Skeletal muscle satellite cell (primary cell): ENCODE measurements at regions not wholly inside any gene's neighbourhood (a gene's known extent, or its start where the extent isn't known, plus 50 kb on each side); places are given as distances from the start of the nearest gene placed in this dataset.

Source experiments
- H3K27me3 ChIP-seq: 2 replicates; pipeline ENCODE4 v1.7.0; 2013; ENCODE audit warnings: low read length; ENCODE audit not compliant: control insufficient read depth, insufficient read depth
- H3K36me3 ChIP-seq: 2 replicates; pipeline ENCODE4 v1.7.0; 2013; ENCODE audit warnings: mild to moderate bottlenecking, control low read depth, low read length; ENCODE audit not compliant: insufficient read depth
- H3K4me1 ChIP-seq: 2 replicates; pipeline ENCODE4 v1.7.0; 2013; ENCODE audit warnings: low read length; ENCODE audit not compliant: control insufficient read depth, insufficient read depth
- H3K4me2 ChIP-seq: 2 replicates; pipeline ENCODE4 v1.7.0; 2013; ENCODE audit warnings: mild to moderate bottlenecking, low read length
- H3K4me3 ChIP-seq: 2 replicates; pipeline ENCODE4 v1.7.0; 2013; ENCODE audit warnings: low read length
- H3K9ac ChIP-seq: 2 replicates; pipeline ENCODE4 v1.7.0; 2013; ENCODE audit warnings: mild to moderate bottlenecking, low read depth, low read length, moderate library complexity
- H3K9me3 ChIP-seq: replicated peaks from 2 replicates; pipeline ENCODE4 v1.7.0; 2013; ENCODE audit warnings: mild to moderate bottlenecking, control low read depth, low read length

- no peak overlapping the region for H3K4me3 ChIP-seq
- no peaks in the 10 kb centered on the region for H3K9me3 ChIP-seq
These were observed 140.5 kb upstream of the CADPS start for GRCh38 chr3:63015614-63016309.

GRCh38 chr3:63022114-63022513 lies 146.9 kb upstream of the CADPS start:
- no peaks in the 10 kb centered on the region for H3K36me3 ChIP-seq
- H3K4me2 ChIP-seq: no peak overlapping the region
- no peaks in the 10 kb centered on the region for H3K27me3 ChIP-seq
- H3K4me1 ChIP-seq: no peaks in the 10 kb centered on the region
- H3K4me3 ChIP-seq: no peak overlapping the region
- H3K9me3 ChIP-seq: no peaks in the 10 kb centered on the region
- no peak overlapping the region for H3K9ac ChIP-seq

More at GRCh38 chr3:63015614-63016309, 140.5 kb upstream of the CADPS start:
- no peak overlapping the region for H3K9ac ChIP-seq
- no peaks in the 10 kb centered on the region for H3K4me1 ChIP-seq
- no peaks in the 10 kb centered on the region for H3K36me3 ChIP-seq
- no peak overlapping the region for H3K4me2 ChIP-seq
- H3K27me3 ChIP-seq: no peaks in the 10 kb centered on the region

GRCh38 chr3:63026722-63027121 lies 151.5 kb upstream of the CADPS start:
- Histone ChIP-seq H3K27me3 (no peaks in the 10 kb centered on the region), H3K9me3 (no peaks in the 10 kb centered on the region), H3K36me3 (no peaks in the 10 kb centered on the region), H3K4me3 (no peak overlapping the region), H3K4me2 (no peak overlapping the region), H3K9ac (no peak overlapping the region), H3K4me1 (no peaks in the 10 kb centered on the region)

- H3K27me3 ChIP-seq: no peaks in the 10 kb centered on the region
- no peak overlapping the region for H3K4me3 ChIP-seq
- H3K9ac ChIP-seq: no peak overlapping the region
- no peak overlapping the region for H3K4me2 ChIP-seq
- H3K9me3 ChIP-seq: no peaks in the 10 kb centered on the region
- H3K4me1 ChIP-seq: no peaks in the 10 kb centered on the region
- H3K36me3 ChIP-seq: no peaks in the 10 kb centered on the region
These were observed 154.1 kb upstream of the CADPS start for GRCh38 chr3:63029326-63029725.

- Histone ChIP-seq H3K4me3 (no peak overlapping the region), H3K4me1 (no peaks in the 10 kb centered on the region), H3K27me3 (no peaks in the 10 kb centered on the region), H3K9ac (no peak overlapping the region), H3K4me2 (no peak overlapping the region), H3K36me3 (no peaks in the 10 kb centered on the region), H3K9me3 (no peaks in the 10 kb centered on the region)
These were observed 154.7 kb upstream of the CADPS start for GRCh38 chr3:63029921-63030320.

- H3K9me3 ChIP-seq: no peaks in the 10 kb centered on the region
- no peaks in the 10 kb centered on the region for H3K4me1 ChIP-seq
- no peak overlapping the region for H3K4me3 ChIP-seq
- no peaks in the 10 kb centered on the region for H3K27me3 ChIP-seq
- no peak overlapping the region for H3K9ac ChIP-seq
- H3K36me3 ChIP-seq: no peaks in the 10 kb centered on the region
- H3K4me2 ChIP-seq: no peak overlapping the region
These were observed 155.4 kb upstream of the CADPS start for GRCh38 chr3:63030666-63031065.

GRCh38 chr3:63032881-63033280 lies 157.7 kb upstream of the CADPS start:
- no peaks in the 10 kb centered on the region for H3K9me3 ChIP-seq
- H3K4me2 ChIP-seq: no peak overlapping the region
- H3K27me3 ChIP-seq: no peaks in the 10 kb centered on the region
- H3K36me3 ChIP-seq: no peaks in the 10 kb centered on the region
- H3K4me1 ChIP-seq: no peaks in the 10 kb centered on the region
- no peak overlapping the region for H3K4me3 ChIP-seq
- H3K9ac ChIP-seq: no peak overlapping the region

- H3K27me3 ChIP-seq: no peaks in the 10 kb centered on the region
- H3K4me1 ChIP-seq: no peaks in the 10 kb centered on the region
- no peak overlapping the region for H3K4me2 ChIP-seq
- no peaks in the 10 kb centered on the region for H3K36me3 ChIP-seq
- no peaks in the 10 kb centered on the region for H3K9me3 ChIP-seq
- no peak overlapping the region for H3K4me3 ChIP-seq
- no peak overlapping the region for H3K9ac ChIP-seq
These were observed 158.9 kb upstream of the CADPS start for GRCh38 chr3:63034101-63034500.

- no peaks in the 10 kb centered on the region for H3K27me3 ChIP-seq
- no peak overlapping the region for H3K4me2 ChIP-seq
- no peaks in the 10 kb centered on the region for H3K4me1 ChIP-seq
- no peaks in the 10 kb centered on the region for H3K36me3 ChIP-seq
- H3K9me3 ChIP-seq: no peaks in the 10 kb centered on the region
- no peak overlapping the region for H3K9ac ChIP-seq
- H3K4me3 ChIP-seq: no peak overlapping the region
These were observed 161.9 kb upstream of the CADPS start for GRCh38 chr3:63037116-63037515.

- Histone ChIP-seq H3K27me3 (no peaks in the 10 kb centered on the region), H3K4me3 (no peak overlapping the region), H3K9me3 (no peaks in the 10 kb centered on the region), H3K4me2 (no peak overlapping the region), H3K36me3 (no peaks in the 10 kb centered on the region), H3K4me1 (no peaks in the 10 kb centered on the region), H3K9ac (no peak overlapping the region)
These were observed 167.6 kb upstream of the CADPS start for GRCh38 chr3:63042833-63043232.

GRCh38 chr3:63043631-63044030 lies 168.4 kb upstream of the CADPS start:
- no peaks in the 10 kb centered on the region for H3K36me3 ChIP-seq
- H3K4me1 ChIP-seq: peaks cover 8% of the 10 kb centered on the region
- no peaks in the 10 kb centered on the region for H3K9me3 ChIP-seq
- H3K4me3 ChIP-seq: no peak overlapping the region
- H3K4me2 ChIP-seq: no peak overlapping the region
- no peak overlapping the region for H3K9ac ChIP-seq
- no peaks in the 10 kb centered on the region for H3K27me3 ChIP-seq

- Histone ChIP-seq H3K36me3 (no peaks in the 10 kb centered on the region), H3K4me1 (peaks cover 30% of the 10 kb centered on the region), H3K9me3 (no peaks in the 10 kb centered on the region), H3K27me3 (no peaks in the 10 kb centered on the region), H3K4me2 (no peak overlapping the region), H3K4me3 (no peak overlapping the region), H3K9ac (no peak overlapping the region)
These were observed 170.9 kb upstream of the CADPS start for GRCh38 chr3:63046152-63046551.
